Upper lobe of left lung (tissue), 6 donors: ENCODE measurements at regions not wholly inside any gene's neighbourhood (a gene's known extent, or its start where the extent isn't known, plus 50 kb on each side); places are given as distances from the start of the nearest gene placed in this dataset.
A peak's percentile ranks its signal among the peaks of the same experiment; 100 is the strongest.
"Not testable (repeated sequence)": the region's sequence is repeated elsewhere in the genome, so short reads cannot be mapped to it uniquely, and the experiment has no call there.

ENCODE experiments used
- ATAC-seq, 2 donors: fragments of 200-7000 bp; cut with Tn5 transposase; one replicate each; pipeline ENCODE4 v1.9.1; 2022; ENCODE audit warnings: mild to moderate bottlenecking in 2 of 2, moderate library complexity in 2 of 2; ENCODE audit not compliant: low FRiP score in 2 of 2
- DNase-seq, 2 donors: peaks; one replicate each; pipeline ENCODE4 v3.0.0-alpha.2; 2019 to 2020
- H3K27ac ChIP-seq, 4 donors: fragments of 200-600 bp; sonication (generic); one replicate each; pipeline ENCODE4 v1.5.1; 2016 to 2019
- H3K27me3 ChIP-seq, 4 donors: fragments of 200-600 bp; sonication (generic); one replicate each; pipeline ENCODE4 v1.5.1; 2017 to 2019
- H3K36me3 ChIP-seq, 4 donors: fragments of 200-600 bp; sonication (generic); one replicate each; pipeline ENCODE4 v1.5.1; 2016 to 2019
- H3K4me1 ChIP-seq, 4 donors: fragments of 200-600 bp; sonication (generic); one replicate each; pipeline ENCODE4 v1.5.1; 2018 to 2019
- H3K4me3 ChIP-seq, 4 donors: fragments of 200-600 bp; sonication (generic); one replicate each; pipeline ENCODE4 v1.5.1; 2017 to 2019; ENCODE audit warnings: mild to moderate bottlenecking in 2 of 4, moderate library complexity in 1 of 4
- H3K9me3 ChIP-seq, 4 donors: fragments of 200-600 bp; sonication (generic); one replicate each; pipeline ENCODE4 v1.5.1; 2018 to 2019
- EP300 ChIP-seq, 4 donors: sonication (generic); formaldehyde crosslinking; IDR thresholded peaks; one replicate each; pipeline ENCODE4 v1.5.1; 2017; ENCODE audit warnings: antibody characterized with exemption in 4 of 4, control low read depth in 2 of 4
- POLR2A ChIP-seq, 4 donors: fragments of 450-650 bp; IDR thresholded peaks; one replicate each; pipeline ENCODE4 v1.5.1; 2016 to 2017; ENCODE audit warnings: antibody characterized with exemption in 4 of 4, mild to moderate bottlenecking in 2 of 4
- POLR2AphosphoS5 ChIP-seq, 2 donors: sonication (generic); formaldehyde crosslinking; IDR thresholded peaks; one replicate each; pipeline ENCODE4 v1.5.1; 2017; ENCODE audit warnings: antibody characterized with exemption in 2 of 2
- WGBS, 2 donors: methylation state at CpG; one replicate each; pipeline ENCODE4 v1.1.5; 2017 to 2018; 5-methylcytosine and 5-hydroxymethylcytosine counted together
- TF ChIP-seq, protein P1 (sequence below), 6 experiments: fragments of 450-650 bp in 4 of 6; fragments of 200-600 bp in 2 of 6; sonication (generic) in 2 of 6; IDR thresholded peaks; one replicate each; pipeline ENCODE4 v1.5.1; 2016 to 2019; ENCODE audit warnings: antibody characterized with exemption in 6 of 6
- donor health status: DM: no; HTN: no; CAD: no; lungs with moderate emphysema.
- donor health status: DM: no; HTN: yes; CAD: no; lungs with severe emphysema.

- TF ChIP-seq EP300 (IDR thresholded peaks at IDR 0.05) = no peak
- TF ChIP-seq POLR2AphosphoS5 (IDR thresholded peaks at IDR 0.05) = no peak
- TF ChIP-seq POLR2A (IDR thresholded peaks at IDR 0.05) = no peak
- TF ChIP-seq, protein P1, sequence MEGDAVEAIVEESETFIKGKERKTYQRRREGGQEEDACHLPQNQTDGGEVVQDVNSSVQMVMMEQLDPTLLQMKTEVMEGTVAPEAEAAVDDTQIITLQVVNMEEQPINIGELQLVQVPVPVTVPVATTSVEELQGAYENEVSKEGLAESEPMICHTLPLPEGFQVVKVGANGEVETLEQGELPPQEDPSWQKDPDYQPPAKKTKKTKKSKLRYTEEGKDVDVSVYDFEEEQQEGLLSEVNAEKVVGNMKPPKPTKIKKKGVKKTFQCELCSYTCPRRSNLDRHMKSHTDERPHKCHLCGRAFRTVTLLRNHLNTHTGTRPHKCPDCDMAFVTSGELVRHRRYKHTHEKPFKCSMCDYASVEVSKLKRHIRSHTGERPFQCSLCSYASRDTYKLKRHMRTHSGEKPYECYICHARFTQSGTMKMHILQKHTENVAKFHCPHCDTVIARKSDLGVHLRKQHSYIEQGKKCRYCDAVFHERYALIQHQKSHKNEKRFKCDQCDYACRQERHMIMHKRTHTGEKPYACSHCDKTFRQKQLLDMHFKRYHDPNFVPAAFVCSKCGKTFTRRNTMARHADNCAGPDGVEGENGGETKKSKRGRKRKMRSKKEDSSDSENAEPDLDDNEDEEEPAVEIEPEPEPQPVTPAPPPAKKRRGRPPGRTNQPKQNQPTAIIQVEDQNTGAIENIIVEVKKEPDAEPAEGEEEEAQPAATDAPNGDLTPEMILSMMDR (IDR thresholded peaks at IDR 0.05) = no peak
- ATAC-seq (no peak), DNase-seq (no peak)
- Histone ChIP-seq H3K27me3 (no peaks in the 10 kb centered on the region), H3K9me3 (no peaks in the 10 kb centered on the region), H3K36me3 (no peaks in the 10 kb centered on the region), H3K4me3 (no peak overlapping the region), H3K4me1 (no peaks in the 10 kb centered on the region), H3K27ac (no peak overlapping the region)
Observed at GRCh38 chr6:119669221-119669620, 319.7 kb upstream of the MAN1A1 start.

- 90 to 97% methylated on average over 10 of the region's 10 CpGs for WGBS, 2 donors
Observed at GRCh38 chr6:119665432-119665831, 315.9 kb upstream of the MAN1A1 start.

GRCh38 chr6:119661628-119662027 is 312.1 kb upstream of the MAN1A1 start:
- Histone ChIP-seq H3K9me3 (no peaks in the 10 kb centered on the region), H3K4me1 (no peaks in the 10 kb centered on the region), H3K27me3 (no peaks in the 10 kb centered on the region), H3K4me3 (no peak overlapping the region), H3K36me3 (no peaks in the 10 kb centered on the region), H3K27ac (no peak overlapping the region)
- TF ChIP-seq EP300 (IDR thresholded peaks at IDR 0.05) (no peak), POLR2A (IDR thresholded peaks at IDR 0.05) (no peak), POLR2AphosphoS5 (IDR thresholded peaks at IDR 0.05) (no peak)
- TF ChIP-seq, protein P1 (IDR thresholded peaks at IDR 0.05) = no peak
- DNase-seq = no peak
- no peak for ATAC-seq

More at GRCh38 chr6:119665432-119665831, 315.9 kb upstream of the MAN1A1 start:
- peak in 1 of 2 donors; percentile 55 for DNase-seq
- H3K9me3 ChIP-seq, H3K27me3 ChIP-seq, H3K27ac ChIP-seq, H3K4me3 ChIP-seq, H3K36me3 ChIP-seq, H3K4me1 ChIP-seq, ATAC-seq: not testable (repeated sequence)

DNA sequence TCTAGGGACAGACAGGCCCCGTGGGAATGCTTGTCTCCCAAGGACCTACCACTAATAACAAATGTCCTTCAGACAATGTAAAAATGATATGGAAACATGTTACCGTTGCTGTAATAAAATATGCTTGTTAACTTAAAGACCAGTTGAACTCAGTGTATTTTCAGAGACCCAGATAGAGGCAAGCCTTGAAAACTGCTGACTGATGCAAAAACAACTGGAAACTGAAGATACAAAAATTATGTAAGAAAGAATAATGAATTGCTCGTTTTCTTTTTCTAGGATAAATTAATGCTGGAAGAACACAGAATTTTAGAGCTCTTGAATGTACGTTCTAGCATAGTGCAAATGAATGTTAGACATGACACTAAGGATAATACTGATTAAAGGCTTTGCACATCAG is 311.5 kb upstream of the MAN1A1 start:
- WGBS, 2 donors = 82% methylated on average over 4 of the region's 4 CpGs

GRCh38 chr6:119658917-119659316 is 309.4 kb upstream of the MAN1A1 start:
- Histone ChIP-seq H3K9me3 (no peaks in the 10 kb centered on the region), H3K27ac (no peak overlapping the region), H3K27me3 (no peaks in the 10 kb centered on the region), H3K4me3 (no peak overlapping the region), H3K36me3 (no peaks in the 10 kb centered on the region), H3K4me1 (no peaks in the 10 kb centered on the region)
- DNase-seq (no peak), ATAC-seq (no peak)
- no peak for TF ChIP-seq POLR2A (IDR thresholded peaks at IDR 0.05)
- no peak for TF ChIP-seq EP300 (IDR thresholded peaks at IDR 0.05)
- TF ChIP-seq, protein P1 (IDR thresholded peaks at IDR 0.05) = no peak
- no peak for TF ChIP-seq POLR2AphosphoS5 (IDR thresholded peaks at IDR 0.05)

More for the DNA sequence above, 311.5 kb upstream of the MAN1A1 start:
- TF ChIP-seq POLR2A (IDR thresholded peaks at IDR 0.05) = no peak
- TF ChIP-seq, protein P1 (IDR thresholded peaks at IDR 0.05) = no peak
- TF ChIP-seq EP300 (IDR thresholded peaks at IDR 0.05) = no peak
- TF ChIP-seq POLR2AphosphoS5 (IDR thresholded peaks at IDR 0.05) = no peak
- DNase-seq (no peak), ATAC-seq (no peak)
- Histone ChIP-seq H3K4me3 (no peak overlapping the region), H3K4me1 (no peaks in the 10 kb centered on the region), H3K27ac (no peak overlapping the region), H3K27me3 (no peaks in the 10 kb centered on the region), H3K36me3 (no peaks in the 10 kb centered on the region), H3K9me3 (no peaks in the 10 kb centered on the region)
